ENCODE measurements at regions not wholly inside any gene's neighbourhood (a gene's known extent, or its start where the extent isn't known, plus 50 kb on each side); places are given as distances from the start of the nearest gene placed in this dataset.
"Not testable (repeated sequence)": the region's sequence is repeated elsewhere in the genome, so short reads cannot be mapped to it uniquely, and the experiment has no call there.

DNA sequence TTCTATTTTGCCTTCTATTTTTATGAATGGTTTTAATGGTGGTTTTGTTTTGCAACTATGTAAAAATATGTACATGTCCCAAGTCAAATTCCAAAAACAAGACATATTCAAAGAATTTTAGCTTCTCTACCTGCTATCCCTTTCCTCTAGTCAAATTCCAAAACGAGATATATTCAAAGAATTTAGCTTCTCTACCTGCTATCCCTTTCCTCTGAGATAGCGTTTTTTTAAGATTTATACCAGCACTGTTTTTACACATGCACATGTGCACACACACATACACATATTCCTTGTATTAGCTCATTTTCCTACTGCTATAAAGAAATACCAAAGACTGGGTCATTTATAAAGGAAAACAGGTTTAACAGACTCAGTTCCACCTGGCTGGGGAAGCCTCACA, 199.1 kb upstream of the ARL4C start:
- Histone ChIP-seq H3K9me3 (ENCODE audit: low read length) (peaks cover 4% of the 10 kb centered on the region), H2AFZ (ENCODE audit: low read depth, low read length) (no peak overlapping the region), H3K9me2 (ENCODE audit: insufficient read depth, low read length) (no peaks in the 10 kb centered on the region), H3K4me2 (ENCODE audit: low read length) (no peak overlapping the region), H3K27ac (ENCODE audit: low read length) (no peak overlapping the region), H3K4me3 (ENCODE audit: low read length) (no peak overlapping the region), H3F3A (ENCODE audit: insufficient read depth, low read length, poor library complexity, severe bottlenecking) (no peaks in the 10 kb centered on the region), H3K9ac (ENCODE audit: low read length) (no peak overlapping the region), H3K79me2 (replicated peaks; ENCODE audit: insufficient read depth, low read length) (no peaks in the 10 kb centered on the region), H3K36me3 (ENCODE audit: insufficient read depth, low read length) (no peaks in the 10 kb centered on the region), H3K27me3 (ENCODE audit: insufficient read depth, low read depth, low read length) (no peaks in the 10 kb centered on the region), H4K20me1 (ENCODE audit: insufficient read depth) (no peaks in the 10 kb centered on the region)
- TF ChIP-seq, protein P1, sequence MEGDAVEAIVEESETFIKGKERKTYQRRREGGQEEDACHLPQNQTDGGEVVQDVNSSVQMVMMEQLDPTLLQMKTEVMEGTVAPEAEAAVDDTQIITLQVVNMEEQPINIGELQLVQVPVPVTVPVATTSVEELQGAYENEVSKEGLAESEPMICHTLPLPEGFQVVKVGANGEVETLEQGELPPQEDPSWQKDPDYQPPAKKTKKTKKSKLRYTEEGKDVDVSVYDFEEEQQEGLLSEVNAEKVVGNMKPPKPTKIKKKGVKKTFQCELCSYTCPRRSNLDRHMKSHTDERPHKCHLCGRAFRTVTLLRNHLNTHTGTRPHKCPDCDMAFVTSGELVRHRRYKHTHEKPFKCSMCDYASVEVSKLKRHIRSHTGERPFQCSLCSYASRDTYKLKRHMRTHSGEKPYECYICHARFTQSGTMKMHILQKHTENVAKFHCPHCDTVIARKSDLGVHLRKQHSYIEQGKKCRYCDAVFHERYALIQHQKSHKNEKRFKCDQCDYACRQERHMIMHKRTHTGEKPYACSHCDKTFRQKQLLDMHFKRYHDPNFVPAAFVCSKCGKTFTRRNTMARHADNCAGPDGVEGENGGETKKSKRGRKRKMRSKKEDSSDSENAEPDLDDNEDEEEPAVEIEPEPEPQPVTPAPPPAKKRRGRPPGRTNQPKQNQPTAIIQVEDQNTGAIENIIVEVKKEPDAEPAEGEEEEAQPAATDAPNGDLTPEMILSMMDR (IDR thresholded peaks at IDR 0.05; ENCODE audit: poor library complexity, severe bottlenecking) = no peak
- TF ChIP-seq MXI1 (conservative IDR thresholded peaks at IDR 0.05; ENCODE audit: poor library complexity, severe bottlenecking) = no peak
- TF ChIP-seq EP300 (conservative IDR thresholded peaks at IDR 0.05; ENCODE audit: poor library complexity, severe bottlenecking) = no peak
- TF ChIP-seq SMC3 (conservative IDR thresholded peaks at IDR 0.05; ENCODE audit: poor library complexity) = no peak

DNA sequence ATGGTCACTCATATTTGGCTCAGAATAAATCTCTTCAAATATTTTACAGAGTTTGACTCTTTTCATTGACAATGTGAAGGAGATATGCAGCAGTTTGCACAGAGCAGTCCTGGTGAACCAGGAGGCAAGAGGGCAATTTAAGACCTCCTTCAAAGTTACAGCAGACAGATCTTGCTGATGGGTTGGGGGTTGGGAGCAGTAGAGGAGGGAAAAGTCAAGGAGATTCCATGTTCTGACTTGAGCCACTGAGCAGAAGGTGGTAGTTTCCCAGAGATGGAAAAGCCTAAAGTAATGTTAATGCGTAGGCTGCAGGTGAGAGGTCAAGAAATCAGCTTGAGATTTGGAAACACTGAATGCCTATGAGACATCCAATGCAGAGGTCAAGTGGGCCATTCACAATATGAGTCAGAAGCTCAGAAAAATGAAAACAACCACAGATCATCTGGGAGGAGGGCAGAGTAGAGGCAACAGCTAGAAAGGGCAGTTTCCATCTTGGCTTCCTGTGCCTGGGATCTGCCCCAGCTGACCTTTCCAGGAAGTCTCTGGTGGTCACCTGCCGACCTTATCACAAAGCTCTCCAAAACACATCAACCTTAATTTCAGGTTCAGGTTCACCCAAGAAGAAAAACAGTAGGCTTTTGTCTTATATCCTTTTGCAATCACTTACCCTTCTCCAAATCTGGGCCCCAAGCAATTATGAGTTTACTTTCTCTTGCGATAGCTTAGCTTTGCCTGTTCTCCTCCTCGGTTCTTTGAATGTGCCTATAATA, 197.5 kb upstream of the ARL4C start:
- H3K27me3 ChIP-seq (ENCODE audit: insufficient read depth, low read depth, low read length) = no peaks in the 10 kb centered on the region
- H3K9me3 ChIP-seq (ENCODE audit: low read length) = peaks cover 4% of the 10 kb centered on the region
- H2AFZ ChIP-seq (ENCODE audit: low read depth, low read length) = no peak overlapping the region
- no peaks in the 10 kb centered on the region for H3K79me2 ChIP-seq (replicated peaks; ENCODE audit: insufficient read depth, low read length)
- no peak overlapping the region for H3K4me3 ChIP-seq (ENCODE audit: low read length)
- H3K9ac ChIP-seq (ENCODE audit: low read length) = no peak overlapping the region
- no peaks in the 10 kb centered on the region for H3K9me2 ChIP-seq (ENCODE audit: insufficient read depth, low read length)
- H4K20me1 ChIP-seq (ENCODE audit: insufficient read depth) = no peaks in the 10 kb centered on the region
- no peaks in the 10 kb centered on the region for H3F3A ChIP-seq (ENCODE audit: insufficient read depth, low read length, poor library complexity, severe bottlenecking)
- no peak overlapping the region for H3K4me2 ChIP-seq (ENCODE audit: low read length)
- TF ChIP-seq, protein P2, sequence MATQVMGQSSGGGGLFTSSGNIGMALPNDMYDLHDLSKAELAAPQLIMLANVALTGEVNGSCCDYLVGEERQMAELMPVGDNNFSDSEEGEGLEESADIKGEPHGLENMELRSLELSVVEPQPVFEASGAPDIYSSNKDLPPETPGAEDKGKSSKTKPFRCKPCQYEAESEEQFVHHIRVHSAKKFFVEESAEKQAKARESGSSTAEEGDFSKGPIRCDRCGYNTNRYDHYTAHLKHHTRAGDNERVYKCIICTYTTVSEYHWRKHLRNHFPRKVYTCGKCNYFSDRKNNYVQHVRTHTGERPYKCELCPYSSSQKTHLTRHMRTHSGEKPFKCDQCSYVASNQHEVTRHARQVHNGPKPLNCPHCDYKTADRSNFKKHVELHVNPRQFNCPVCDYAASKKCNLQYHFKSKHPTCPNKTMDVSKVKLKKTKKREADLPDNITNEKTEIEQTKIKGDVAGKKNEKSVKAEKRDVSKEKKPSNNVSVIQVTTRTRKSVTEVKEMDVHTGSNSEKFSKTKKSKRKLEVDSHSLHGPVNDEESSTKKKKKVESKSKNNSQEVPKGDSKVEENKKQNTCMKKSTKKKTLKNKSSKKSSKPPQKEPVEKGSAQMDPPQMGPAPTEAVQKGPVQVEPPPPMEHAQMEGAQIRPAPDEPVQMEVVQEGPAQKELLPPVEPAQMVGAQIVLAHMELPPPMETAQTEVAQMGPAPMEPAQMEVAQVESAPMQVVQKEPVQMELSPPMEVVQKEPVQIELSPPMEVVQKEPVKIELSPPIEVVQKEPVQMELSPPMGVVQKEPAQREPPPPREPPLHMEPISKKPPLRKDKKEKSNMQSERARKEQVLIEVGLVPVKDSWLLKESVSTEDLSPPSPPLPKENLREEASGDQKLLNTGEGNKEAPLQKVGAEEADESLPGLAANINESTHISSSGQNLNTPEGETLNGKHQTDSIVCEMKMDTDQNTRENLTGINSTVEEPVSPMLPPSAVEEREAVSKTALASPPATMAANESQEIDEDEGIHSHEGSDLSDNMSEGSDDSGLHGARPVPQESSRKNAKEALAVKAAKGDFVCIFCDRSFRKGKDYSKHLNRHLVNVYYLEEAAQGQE (IDR thresholded peaks at IDR 0.05; ENCODE audit: borderline replicate concordance) = no peak
- TF ChIP-seq SMC3 (conservative IDR thresholded peaks at IDR 0.05; ENCODE audit: poor library complexity) = no peak
- no peak for TF ChIP-seq POLR2AphosphoS5 (IDR thresholded peaks at IDR 0.05)
- TF ChIP-seq MXI1 (conservative IDR thresholded peaks at IDR 0.05; ENCODE audit: poor library complexity, severe bottlenecking) = no peak
- TF ChIP-seq RAD21 (conservative IDR thresholded peaks at IDR 0.05) = no peak
- no peak for TF ChIP-seq TAF1 (IDR thresholded peaks at IDR 0.05; ENCODE audit: low read depth)
- no peak for TF ChIP-seq EZH2 (IDR thresholded peaks at IDR 0.05; ENCODE audit: borderline replicate concordance, insufficient read depth, low read length, poor library complexity, severe bottlenecking)
- TF ChIP-seq, protein P1 (IDR thresholded peaks at IDR 0.05; ENCODE audit: poor library complexity, severe bottlenecking) = no peak
- no peak for TF ChIP-seq EP300 (conservative IDR thresholded peaks at IDR 0.05; ENCODE audit: poor library complexity, severe bottlenecking)
- no peaks in the 10 kb centered on the region for H3K36me3 ChIP-seq (ENCODE audit: insufficient read depth, low read length)
- H3K27ac ChIP-seq (ENCODE audit: low read length) = no peak overlapping the region

DNA sequence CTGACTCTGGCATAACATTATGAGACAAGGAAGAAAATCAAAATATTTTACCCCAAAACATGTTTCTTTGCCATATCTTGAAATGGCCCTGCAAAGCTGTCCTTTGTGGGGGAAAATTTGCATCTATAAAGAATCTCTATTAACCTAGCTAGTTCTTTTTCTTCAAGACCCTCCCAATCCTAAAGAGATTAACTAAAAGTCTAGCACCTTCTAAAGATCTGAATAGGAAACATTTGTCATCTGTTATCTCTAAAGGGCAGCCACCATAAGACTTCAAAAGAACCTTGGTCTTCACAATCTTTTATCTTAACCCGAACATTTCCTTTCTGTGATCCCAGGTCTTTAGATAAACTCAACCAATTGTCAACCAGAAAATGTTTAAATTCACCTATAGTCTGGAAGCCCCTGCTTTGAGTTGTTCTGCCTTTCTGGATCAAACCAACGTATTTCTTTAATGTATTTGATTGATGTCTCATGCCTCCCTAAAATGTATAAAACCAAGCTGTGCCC, 196.9 kb upstream of the ARL4C start:
- H2AFZ ChIP-seq (ENCODE audit: low read depth, low read length); H3K4me2 ChIP-seq (ENCODE audit: low read length); H4K20me1 ChIP-seq (ENCODE audit: insufficient read depth); H3K79me2 ChIP-seq (replicated peaks; ENCODE audit: insufficient read depth, low read length); H3F3A ChIP-seq (ENCODE audit: insufficient read depth, low read length, poor library complexity, severe bottlenecking); H3K4me3 ChIP-seq (ENCODE audit: low read length); H3K9me3 ChIP-seq (ENCODE audit: low read length); H3K27me3 ChIP-seq (ENCODE audit: insufficient read depth, low read depth, low read length); H3K9me2 ChIP-seq (ENCODE audit: insufficient read depth, low read length); H3K9ac ChIP-seq (ENCODE audit: low read length); H3K36me3 ChIP-seq (ENCODE audit: insufficient read depth, low read length); H3K27ac ChIP-seq (ENCODE audit: low read length): not testable (repeated sequence)

DNA sequence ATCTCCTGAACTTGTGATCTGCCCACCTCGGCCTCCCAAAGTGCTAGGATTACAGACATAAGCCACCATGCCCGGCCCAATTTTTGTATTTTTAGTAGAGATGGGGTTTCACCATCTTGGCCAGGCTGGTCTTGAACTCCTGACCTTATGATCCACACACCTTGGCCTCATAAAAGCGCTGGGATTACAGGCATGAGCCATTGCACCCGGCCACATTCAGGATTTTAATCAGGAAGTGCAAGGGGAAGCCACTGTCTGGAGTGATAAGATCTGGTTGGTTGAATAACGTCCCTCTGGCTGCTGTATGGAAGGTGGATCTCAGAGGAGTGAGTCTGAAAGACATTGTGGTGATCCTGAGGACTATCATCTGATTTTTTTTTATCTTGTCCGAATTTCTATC, 196.3 kb upstream of the ARL4C start:
- not testable (repeated sequence) for H3K4me2 ChIP-seq (ENCODE audit: low read length); H3K9me3 ChIP-seq (ENCODE audit: low read length); H3K79me2 ChIP-seq (replicated peaks; ENCODE audit: insufficient read depth, low read length); H3F3A ChIP-seq (ENCODE audit: insufficient read depth, low read length, poor library complexity, severe bottlenecking); H3K4me3 ChIP-seq (ENCODE audit: low read length); H4K20me1 ChIP-seq (ENCODE audit: insufficient read depth); H3K27ac ChIP-seq (ENCODE audit: low read length); H3K36me3 ChIP-seq (ENCODE audit: insufficient read depth, low read length); H3K27me3 ChIP-seq (ENCODE audit: insufficient read depth, low read depth, low read length); H3K9ac ChIP-seq (ENCODE audit: low read length); H3K9me2 ChIP-seq (ENCODE audit: insufficient read depth, low read length); H2AFZ ChIP-seq (ENCODE audit: low read depth, low read length)
